ENCODE measurements at regions not wholly inside any gene's neighbourhood (a gene's known extent, or its start where the extent isn't known, plus 50 kb on each side); places are given as distances from the start of the nearest gene placed in this dataset.

GRCh38 chr15:58362262-58362922, 69.4 kb upstream of the LIPC start:
- TF ChIP-seq CTCF (conservative IDR thresholded peaks at IDR 0.05; ENCODE audit: low read depth, low read length) (no peak), EZH2 (IDR thresholded peaks at IDR 0.05; ENCODE audit: borderline replicate concordance, low read depth, low read length, poor library complexity, severe bottlenecking) (no peak)
